ENCODE measurements at regions not wholly inside any gene's neighbourhood (a gene's known extent, or its start where the extent isn't known, plus 50 kb on each side); places are given as distances from the start of the nearest gene placed in this dataset.

DNA sequence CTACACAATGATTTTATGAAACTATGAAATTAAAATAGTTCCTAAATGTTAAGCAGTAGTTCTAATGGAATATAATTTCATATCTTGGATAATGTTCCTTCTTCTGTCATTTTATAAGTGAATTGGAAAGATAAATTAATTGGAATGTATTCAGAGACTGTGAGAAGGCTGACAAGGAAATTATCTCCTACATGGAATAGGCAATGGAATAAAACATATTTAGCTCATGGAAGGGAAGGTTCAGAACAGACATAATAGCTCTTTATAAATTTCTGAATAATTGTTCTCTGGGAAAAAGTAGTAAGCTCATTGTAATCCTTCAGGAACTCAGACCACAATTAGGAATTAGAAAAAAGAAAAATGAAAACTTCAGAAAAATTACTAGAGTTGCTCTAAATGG lies 1172.3 kb upstream of the SORCS1 start:
- no peak for TF ChIP-seq CTCF (conservative IDR thresholded peaks at IDR 0.05; ENCODE audit: low read depth in 2 of 2)
- no peak for TF ChIP-seq JUNB (IDR thresholded peaks at IDR 0.05; ENCODE audit: unreplicated experiment)
- TF ChIP-seq POLR2AphosphoS5 (IDR thresholded peaks at IDR 0.05; ENCODE audit: low read depth): no peak
- TF ChIP-seq EZH2 (IDR thresholded peaks at IDR 0.05; ENCODE audit: low read depth, unreplicated experiment): no peak
- TF ChIP-seq CREB1 (CRISPR knock-in tag; IDR thresholded peaks at IDR 0.05; ENCODE audit: low read depth): no peak
- TF ChIP-seq NANOG (IDR thresholded peaks at IDR 0.05; ENCODE audit: borderline replicate concordance): no peak
- no peak for TF ChIP-seq REST (IDR thresholded peaks at IDR 0.05; ENCODE audit: unreplicated experiment)
- TF ChIP-seq STAT1 (IDR thresholded peaks at IDR 0.05; ENCODE audit: unreplicated experiment): no peak

Data from GM23338 (cell line).